ENCODE measurements at regions not wholly inside any gene's neighbourhood (a gene's known extent, or its start where the extent isn't known, plus 50 kb on each side); places are given as distances from the start of the nearest gene placed in this dataset.

- TF ChIP-seq EZH2phosphoT487 (IDR thresholded peaks at IDR 0.05), result no peak
- TF ChIP-seq EZH2 (IDR thresholded peaks at IDR 0.05), result no peak
- TF ChIP-seq, protein P1, sequence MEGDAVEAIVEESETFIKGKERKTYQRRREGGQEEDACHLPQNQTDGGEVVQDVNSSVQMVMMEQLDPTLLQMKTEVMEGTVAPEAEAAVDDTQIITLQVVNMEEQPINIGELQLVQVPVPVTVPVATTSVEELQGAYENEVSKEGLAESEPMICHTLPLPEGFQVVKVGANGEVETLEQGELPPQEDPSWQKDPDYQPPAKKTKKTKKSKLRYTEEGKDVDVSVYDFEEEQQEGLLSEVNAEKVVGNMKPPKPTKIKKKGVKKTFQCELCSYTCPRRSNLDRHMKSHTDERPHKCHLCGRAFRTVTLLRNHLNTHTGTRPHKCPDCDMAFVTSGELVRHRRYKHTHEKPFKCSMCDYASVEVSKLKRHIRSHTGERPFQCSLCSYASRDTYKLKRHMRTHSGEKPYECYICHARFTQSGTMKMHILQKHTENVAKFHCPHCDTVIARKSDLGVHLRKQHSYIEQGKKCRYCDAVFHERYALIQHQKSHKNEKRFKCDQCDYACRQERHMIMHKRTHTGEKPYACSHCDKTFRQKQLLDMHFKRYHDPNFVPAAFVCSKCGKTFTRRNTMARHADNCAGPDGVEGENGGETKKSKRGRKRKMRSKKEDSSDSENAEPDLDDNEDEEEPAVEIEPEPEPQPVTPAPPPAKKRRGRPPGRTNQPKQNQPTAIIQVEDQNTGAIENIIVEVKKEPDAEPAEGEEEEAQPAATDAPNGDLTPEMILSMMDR (IDR thresholded peaks at IDR 0.05), result no peak
- Mint-ChIP-seq H3K9me3 (no peaks in the 10 kb centered on the region), H3K36me3 (no peaks in the 10 kb centered on the region), H3K4me3 (no peak overlapping the region), H3K27ac (no peak overlapping the region), H3K4me1 (peaks cover 30% of the 10 kb centered on the region), H3K27me3 (ENCODE audit: insufficient read depth, low read depth) (peaks cover 6% of the 10 kb centered on the region)
- Histone ChIP-seq H3K9me3 (ENCODE audit: low read depth) (no peaks in the 10 kb centered on the region), H3K9ac (no peak overlapping the region), H3K4me3 (no peak overlapping the region), H3K27ac (no peak overlapping the region), H3K27me3 (no peaks in the 10 kb centered on the region), H3K4me1 (peaks cover 6% of the 10 kb centered on the region), H4K20me1 (ENCODE audit: low read depth) (no peaks in the 10 kb centered on the region), H2AFZ (replicated peaks) (no peak overlapping the region), H3K79me2 (ENCODE audit: low read depth) (no peaks in the 10 kb centered on the region), H3K4me2 (no peak overlapping the region), H3F3A (ENCODE audit: low read depth) (no peaks in the 10 kb centered on the region), H3K36me3 (no peaks in the 10 kb centered on the region)
- no peak for DNase-seq (ENCODE audit: low spot score)
Observed at GRCh38 chr20:48333707-48334106, 494.1 kb downstream of the PREX1 start.

- Mint-ChIP-seq H3K9me3 (peaks cover 3% of the 10 kb centered on the region), H3K4me3 (no peak overlapping the region), H3K4me1 (peaks cover 35% of the 10 kb centered on the region), H3K27ac (no peak overlapping the region), H3K36me3 (no peaks in the 10 kb centered on the region), H3K27me3 (ENCODE audit: insufficient read depth, low read depth) (peaks cover 17% of the 10 kb centered on the region)
- no peaks in the 10 kb centered on the region for H4K20me1 ChIP-seq (ENCODE audit: low read depth)
- no peak overlapping the region for H3K4me2 ChIP-seq
- H3K79me2 ChIP-seq (ENCODE audit: low read depth), result no peaks in the 10 kb centered on the region
- peaks cover 6% of the 10 kb centered on the region for H3K4me1 ChIP-seq
- H3K36me3 ChIP-seq, result no peaks in the 10 kb centered on the region
- no peak for DNase-seq (ENCODE audit: low spot score)
- H3K4me3 ChIP-seq, result no peak overlapping the region
- TF ChIP-seq, protein P1 (IDR thresholded peaks at IDR 0.05), result no peak
- TF ChIP-seq EZH2 (IDR thresholded peaks at IDR 0.05) (no peak), EZH2phosphoT487 (IDR thresholded peaks at IDR 0.05) (no peak)
- H3K27ac ChIP-seq, result no peak overlapping the region
- H3K9me3 ChIP-seq (ENCODE audit: low read depth), result no peaks in the 10 kb centered on the region
- no peaks in the 10 kb centered on the region for H3K27me3 ChIP-seq
- no peaks in the 10 kb centered on the region for H3F3A ChIP-seq (ENCODE audit: low read depth)
- H2AFZ ChIP-seq (replicated peaks), result no peak overlapping the region
- H3K9ac ChIP-seq, result no peak overlapping the region
Observed at GRCh38 chr20:48332555-48332954, 495.2 kb downstream of the PREX1 start.

GRCh38 chr20:48331518-48332286, 496.1 kb downstream of the PREX1 start:
- Mint-ChIP-seq H3K27me3 (ENCODE audit: insufficient read depth, low read depth) (peaks cover 23% of the 10 kb centered on the region), H3K9me3 (peaks cover 3% of the 10 kb centered on the region), H3K4me3 (no peak overlapping the region), H3K4me1 (peaks cover 35% of the 10 kb centered on the region), H3K27ac (no peak overlapping the region), H3K36me3 (no peaks in the 10 kb centered on the region)
- no peak overlapping the region for H3K4me2 ChIP-seq
- no peaks in the 10 kb centered on the region for H4K20me1 ChIP-seq (ENCODE audit: low read depth)
- H3K27ac ChIP-seq, result no peak overlapping the region
- TF ChIP-seq EZH2 (IDR thresholded peaks at IDR 0.05), result no peak
- TF ChIP-seq EZH2phosphoT487 (IDR thresholded peaks at IDR 0.05), result no peak
- TF ChIP-seq, protein P1 (IDR thresholded peaks at IDR 0.05), result no peak
- H3K79me2 ChIP-seq (ENCODE audit: low read depth), result no peaks in the 10 kb centered on the region
- H3K4me1 ChIP-seq, result peaks cover 6% of the 10 kb centered on the region
- H3K27me3 ChIP-seq, result no peaks in the 10 kb centered on the region
- DNase-seq (ENCODE audit: low spot score), result no peak
- no peaks in the 10 kb centered on the region for H3K9me3 ChIP-seq (ENCODE audit: low read depth)
- H3K4me3 ChIP-seq, result no peak overlapping the region
- no peak overlapping the region for H3K9ac ChIP-seq
- H3F3A ChIP-seq (ENCODE audit: low read depth), result no peaks in the 10 kb centered on the region
- no peaks in the 10 kb centered on the region for H3K36me3 ChIP-seq
- no peak overlapping the region for H2AFZ ChIP-seq (replicated peaks)
